ENCODE measurements at regions not wholly inside any gene's neighbourhood (a gene's known extent, or its start where the extent isn't known, plus 50 kb on each side); places are given as distances from the start of the nearest gene placed in this dataset.
"Not testable (repeated sequence)": the region's sequence is repeated elsewhere in the genome, so short reads cannot be mapped to it uniquely, and the experiment has no call there.

GRCh38 chr16:48105976-48106375, 49.8 kb downstream of the ABCC12 start:
- no peak for DNase-seq (ENCODE audit: low read depth in 1 of 2, low spot score in 1 of 2)

GRCh38 chr16:48105456-48105855, 50.3 kb downstream of the ABCC12 start:
- no peak for DNase-seq (ENCODE audit: low read depth in 1 of 2, low spot score in 1 of 2)

DNA sequence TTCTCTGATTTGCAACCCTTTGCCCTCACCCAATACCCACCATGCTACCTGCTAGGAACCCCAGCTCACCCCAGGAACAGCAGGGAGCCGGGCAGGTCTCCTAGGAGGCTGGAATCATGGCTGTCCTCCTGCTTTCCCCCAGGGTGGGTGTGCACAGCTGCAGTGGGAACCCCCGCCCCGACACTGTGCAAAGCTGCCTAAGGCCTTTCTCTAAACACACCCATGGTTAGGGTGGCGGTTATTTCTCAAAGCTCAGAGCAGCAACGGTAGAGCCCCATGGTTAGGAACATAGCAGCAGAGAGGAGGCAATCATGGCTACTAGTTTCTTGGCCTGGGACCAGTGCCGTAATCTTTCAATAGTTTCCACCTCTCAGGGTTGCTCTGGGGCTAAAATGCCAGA, 52.2 kb downstream of the ABCC12 start:
- DNase-seq (ENCODE audit: low read depth in 1 of 2, low spot score in 1 of 2): no peak

GRCh38 chr16:48102083-48103008, 53.4 kb downstream of the ABCC12 start:
- no peak for DNase-seq (ENCODE audit: low read depth in 1 of 2, low spot score in 1 of 2)

DNA sequence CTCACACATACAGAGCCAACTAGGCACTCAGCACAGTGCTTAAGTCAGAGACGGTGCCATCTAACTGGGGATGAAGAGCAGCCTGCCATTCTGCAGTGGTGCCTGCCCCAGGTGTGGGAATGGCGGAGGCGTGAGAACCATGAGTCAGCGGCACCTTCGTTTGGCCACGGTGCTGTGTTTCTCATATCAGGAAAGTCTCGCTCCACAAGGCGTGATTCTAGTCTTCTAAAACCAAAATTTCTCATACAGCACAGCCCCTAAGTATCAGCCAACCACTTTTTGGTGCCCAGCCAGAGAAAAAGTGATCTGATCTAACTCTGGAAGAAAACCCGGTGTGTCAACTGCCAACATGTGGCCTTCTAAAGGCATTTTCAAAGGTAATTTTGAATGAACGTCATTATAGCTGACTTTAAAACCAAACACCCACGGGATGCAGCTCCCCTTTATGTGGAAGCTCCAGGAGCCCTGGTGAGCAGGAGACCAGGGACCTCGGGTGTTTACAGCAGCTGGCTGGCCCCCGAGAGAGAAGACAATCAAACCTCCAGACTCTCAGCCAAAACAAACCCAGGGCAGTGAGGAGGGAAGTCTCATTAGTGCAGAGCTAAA, 54.6 kb downstream of the ABCC12 start:
- DNase-seq (ENCODE audit: low read depth in 1 of 2, low spot score in 1 of 2): peak in 1 of 2 donors; percentile 28

DNA sequence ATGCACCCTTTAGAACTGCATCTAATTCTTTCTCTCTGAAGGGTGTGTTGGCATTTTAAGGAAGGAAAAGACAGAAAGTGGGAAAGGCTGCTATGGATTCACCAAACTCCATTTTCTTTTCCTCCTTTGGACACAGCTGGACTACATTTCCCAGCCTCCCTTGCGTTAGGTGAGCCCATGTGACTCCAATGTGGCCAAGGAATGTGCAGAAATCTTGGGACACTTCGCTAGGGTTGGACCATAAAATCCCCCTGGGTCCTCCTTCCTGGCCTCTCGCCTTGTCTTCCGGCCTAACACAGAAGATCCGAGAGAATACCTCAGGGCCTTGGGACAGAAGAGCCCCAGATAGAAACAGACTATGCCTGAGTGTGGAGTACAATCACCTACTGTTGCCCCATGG, 56.3 kb downstream of the ABCC12 start:
- DNase-seq (ENCODE audit: low read depth in 1 of 2, low spot score in 1 of 2): no peak

DNA sequence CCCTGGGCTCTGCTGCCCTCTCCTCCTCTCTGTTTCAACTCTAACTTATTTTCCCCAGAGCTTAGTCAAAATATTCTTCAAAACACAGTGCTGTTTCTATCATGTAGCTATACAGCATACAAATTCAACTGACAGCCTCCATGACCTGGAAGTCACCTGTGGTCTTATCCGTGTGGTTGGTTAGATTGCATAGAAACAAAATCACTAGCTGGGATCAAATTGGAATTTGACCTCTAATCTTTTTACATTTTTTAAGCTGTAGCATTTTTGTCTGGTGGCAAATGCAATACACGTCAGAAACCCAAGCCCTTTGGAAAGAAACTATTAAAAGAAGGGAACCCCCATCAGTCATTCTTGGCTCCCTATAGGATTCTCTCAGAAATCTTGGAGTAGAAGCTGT, 57.3 kb downstream of the ABCC12 start:
- DNase-seq (ENCODE audit: low read depth in 1 of 2, low spot score in 1 of 2): no peak

- DNase-seq (ENCODE audit: low read depth in 1 of 2, low spot score in 1 of 2): no peak
These were observed 64.7 kb downstream of the ABCC12 start for GRCh38 chr16:48091117-48091516.

GRCh38 chr16:48089053-48089792, 66.6 kb downstream of the ABCC12 start:
- DNase-seq (ENCODE audit: low read depth in 1 of 2, low spot score in 1 of 2): no peak

GRCh38 chr16:48087639-48088038, 68.2 kb downstream of the ABCC12 start:
- no peak for DNase-seq (ENCODE audit: low read depth in 1 of 2, low spot score in 1 of 2)

DNA sequence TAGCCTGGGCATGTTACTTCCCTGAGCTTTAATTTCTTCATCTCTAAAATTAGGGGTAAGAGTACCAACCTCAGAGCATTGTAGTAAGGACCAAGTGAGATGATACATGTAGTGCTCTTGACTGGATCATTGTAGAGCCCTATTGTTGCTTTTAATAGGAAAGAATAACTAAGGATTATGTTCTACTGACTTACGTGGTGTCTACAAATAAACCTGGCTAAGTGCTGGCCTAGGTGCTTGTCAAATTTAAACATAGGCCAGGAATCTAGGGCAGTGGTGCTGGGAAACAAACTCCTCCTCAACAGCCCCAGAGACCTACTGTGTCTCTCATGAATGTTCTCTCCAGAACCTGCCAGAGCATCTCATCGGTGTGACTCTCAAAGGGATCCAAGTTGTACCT, 69.4 kb downstream of the ABCC12 start:
- DNase-seq (ENCODE audit: low read depth in 1 of 2, low spot score in 1 of 2): no peak

- no peak for DNase-seq (ENCODE audit: low read depth in 1 of 2, low spot score in 1 of 2)
These were observed 70.1 kb downstream of the ABCC12 start for GRCh38 chr16:48085729-48086128.

- no peak for DNase-seq (ENCODE audit: low read depth in 1 of 2, low spot score in 1 of 2)
These were observed 71.0 kb downstream of the ABCC12 start for GRCh38 chr16:48084826-48085225.

- no peak for DNase-seq (ENCODE audit: low read depth in 1 of 2, low spot score in 1 of 2)
These were observed 73.3 kb downstream of the ABCC12 start for GRCh38 chr16:48082516-48082915.

DNA sequence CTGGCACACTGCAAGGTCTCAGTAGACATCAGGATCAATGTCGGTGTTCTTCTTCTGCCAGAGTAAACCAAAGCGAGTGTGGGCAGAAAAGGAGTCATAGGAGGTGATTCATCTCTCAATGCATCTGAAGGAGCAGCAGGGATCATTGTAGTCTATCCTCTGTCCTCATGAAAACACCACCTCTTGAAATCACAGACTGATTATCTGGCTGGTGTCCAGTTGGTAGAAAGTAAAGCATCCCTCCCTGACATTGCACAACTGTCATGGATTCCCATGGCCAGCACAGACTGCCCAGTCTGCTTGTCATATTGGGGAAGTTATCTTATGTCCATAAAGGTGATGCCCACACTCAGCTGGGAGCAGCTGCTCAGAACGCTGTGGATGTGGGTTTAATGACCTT, 74.1 kb downstream of the ABCC12 start:
- DNase-seq (ENCODE audit: low read depth in 1 of 2, low spot score in 1 of 2): no peak

- DNase-seq (ENCODE audit: low read depth in 1 of 2, low spot score in 1 of 2): no peak
These were observed 79.3 kb downstream of the ABCC12 start for GRCh38 chr16:48076455-48077012.

DNA sequence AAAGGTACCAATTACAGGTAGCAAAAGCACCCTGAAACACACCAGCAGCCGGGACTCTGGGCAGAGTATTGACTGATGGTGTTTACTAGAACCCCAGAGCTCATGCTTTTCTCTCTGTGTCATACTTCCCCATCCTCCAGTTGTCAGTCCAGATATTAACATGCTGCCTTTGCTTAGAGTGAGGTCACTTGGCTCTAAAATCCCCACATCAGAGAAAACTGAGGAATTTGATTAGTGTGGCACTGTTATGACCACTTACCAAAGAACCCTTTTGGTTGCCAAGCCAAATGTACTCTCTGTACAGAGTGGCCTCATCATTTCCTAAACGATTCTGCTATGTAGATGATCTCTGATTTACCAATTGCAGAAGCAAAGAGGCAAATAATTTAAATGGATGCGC, 80.4 kb downstream of the ABCC12 start:
- no peak for DNase-seq (ENCODE audit: low read depth in 1 of 2, low spot score in 1 of 2)

DNA sequence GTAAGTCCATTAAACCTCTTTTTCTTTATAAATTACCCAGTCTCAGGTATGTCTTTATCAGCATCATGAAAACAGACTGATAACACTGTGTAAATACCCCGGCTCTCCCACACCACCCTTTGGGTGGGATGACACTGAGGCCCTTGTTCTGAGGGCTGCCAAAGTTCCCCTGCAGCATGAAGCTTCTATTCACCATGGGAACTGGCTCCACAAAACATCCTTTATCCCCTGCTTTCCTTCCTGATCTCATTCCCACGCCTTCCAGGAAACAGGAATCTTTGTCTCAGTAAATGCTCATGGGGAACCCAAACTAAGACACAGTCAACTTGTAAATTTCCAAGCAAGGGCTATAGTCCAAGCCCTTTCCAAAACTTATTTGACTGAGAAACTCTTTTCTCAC, 88.4 kb downstream of the ABCC12 start:
- DNase-seq (ENCODE audit: low read depth in 1 of 2, low spot score in 1 of 2): no peak

DNA sequence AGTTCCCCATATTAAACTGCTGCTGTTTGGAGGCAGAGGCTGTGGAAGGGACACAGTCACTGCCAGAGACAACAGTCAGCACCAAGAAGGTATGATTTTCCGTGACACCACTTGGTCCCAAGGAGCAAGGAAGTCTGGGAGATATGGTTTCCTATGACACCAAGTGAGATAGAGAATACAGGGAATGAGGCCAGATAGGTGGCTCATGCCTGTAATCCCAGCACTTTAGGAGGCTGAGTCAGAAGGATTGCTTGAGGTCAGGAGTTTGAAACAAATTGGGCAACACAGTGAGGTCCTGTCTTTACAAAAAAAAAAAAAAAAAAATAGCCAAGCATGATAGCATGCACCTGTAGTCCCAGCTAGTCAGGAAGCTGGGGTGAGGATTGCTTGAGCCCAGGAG, 90.8 kb downstream of the ABCC12 start:
- DNase-seq (ENCODE audit: low read depth in 1 of 2, low spot score in 1 of 2): no peak

- DNase-seq (ENCODE audit: low read depth in 1 of 2, low spot score in 1 of 2): no peak
These were observed 93.1 kb downstream of the ABCC12 start for GRCh38 chr16:48062681-48063080.

GRCh38 chr16:48059936-48060335, 95.9 kb downstream of the ABCC12 start:
- no peak for DNase-seq (ENCODE audit: low read depth in 1 of 2, low spot score in 1 of 2)

DNA sequence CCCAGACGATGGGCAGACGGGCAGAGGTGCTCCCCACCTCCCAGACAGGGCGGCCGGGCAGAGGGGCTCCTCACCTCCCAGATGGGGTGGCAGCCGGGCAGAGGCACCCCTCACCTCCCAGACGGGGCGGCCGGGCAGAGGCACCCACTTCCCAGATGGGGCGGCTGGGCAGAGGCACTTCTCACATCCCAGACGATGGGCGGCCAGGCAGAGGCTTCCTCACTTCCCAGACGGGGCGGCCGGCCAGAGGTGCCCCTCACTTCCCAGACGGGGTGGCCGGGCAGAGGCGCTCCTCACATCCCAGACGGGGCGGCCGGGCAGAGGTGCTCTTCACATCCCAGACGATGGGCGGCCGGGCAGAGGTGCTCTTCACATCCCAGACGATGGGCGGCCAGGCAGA, 96.6 kb downstream of the ABCC12 start:
- not testable (repeated sequence) for DNase-seq (ENCODE audit: low read depth in 1 of 2, low spot score in 1 of 2)

Measured in stimulated activated CD4-positive, alpha-beta T cell treated with anti-CD3 and anti-CD28 coated beads, Interleukin-15, amount 100 ng/mL, for 1 hour (primary cell).